ENCODE measurements at regions not wholly inside any gene's neighbourhood (a gene's known extent, or its start where the extent isn't known, plus 50 kb on each side); places are given as distances from the start of the nearest gene placed in this dataset. TPM values are rescaled to one million over a fixed set of nuclear protein-coding genes. Genes with fewer than 3 reads are reported as not detected.

DNA sequence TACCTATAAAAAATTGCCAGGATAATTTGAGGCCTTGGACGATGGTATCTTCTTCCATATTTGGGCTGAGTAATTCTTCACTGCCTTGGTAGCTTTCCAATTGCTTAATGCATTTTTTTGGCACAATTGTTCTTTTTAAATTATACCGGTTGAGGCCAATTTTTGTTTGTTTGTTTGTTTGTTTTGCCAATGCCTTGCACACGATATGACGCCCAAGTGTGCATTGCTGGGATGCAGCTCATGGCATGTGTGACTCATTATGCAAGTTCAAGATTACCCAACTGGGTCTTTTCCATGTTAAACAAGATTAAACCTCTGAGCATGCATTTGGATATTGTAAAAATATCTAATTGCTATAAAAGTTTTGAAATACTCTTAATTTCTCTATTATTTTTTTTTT is 71.1 kb upstream of the KCNIP4 start:
- Histone ChIP-seq H3K27ac (no peak overlapping the region), H3K79me2 (ENCODE audit: low read depth) (no peaks in the 10 kb centered on the region), H4K20me1 (ENCODE audit: low read depth) (no peaks in the 10 kb centered on the region), H3K4me1 (no peaks in the 10 kb centered on the region), H3K4me3 (no peak overlapping the region), H3F3A (ENCODE audit: low read depth) (no peaks in the 10 kb centered on the region), H3K27me3 (no peaks in the 10 kb centered on the region), H3K4me2 (no peak overlapping the region), H2AFZ (replicated peaks) (no peak overlapping the region), H3K9me3 (ENCODE audit: low read depth) (no peaks in the 10 kb centered on the region), H3K36me3 (no peaks in the 10 kb centered on the region), H3K9ac (no peak overlapping the region)
- DNase-seq (ENCODE audit: low spot score) = no peak
- H3K27me3 Mint-ChIP-seq (ENCODE audit: insufficient read depth, low read depth) = no peaks in the 10 kb centered on the region
- no peak for TF ChIP-seq EZH2 (IDR thresholded peaks at IDR 0.05)
- TF ChIP-seq, protein P1, sequence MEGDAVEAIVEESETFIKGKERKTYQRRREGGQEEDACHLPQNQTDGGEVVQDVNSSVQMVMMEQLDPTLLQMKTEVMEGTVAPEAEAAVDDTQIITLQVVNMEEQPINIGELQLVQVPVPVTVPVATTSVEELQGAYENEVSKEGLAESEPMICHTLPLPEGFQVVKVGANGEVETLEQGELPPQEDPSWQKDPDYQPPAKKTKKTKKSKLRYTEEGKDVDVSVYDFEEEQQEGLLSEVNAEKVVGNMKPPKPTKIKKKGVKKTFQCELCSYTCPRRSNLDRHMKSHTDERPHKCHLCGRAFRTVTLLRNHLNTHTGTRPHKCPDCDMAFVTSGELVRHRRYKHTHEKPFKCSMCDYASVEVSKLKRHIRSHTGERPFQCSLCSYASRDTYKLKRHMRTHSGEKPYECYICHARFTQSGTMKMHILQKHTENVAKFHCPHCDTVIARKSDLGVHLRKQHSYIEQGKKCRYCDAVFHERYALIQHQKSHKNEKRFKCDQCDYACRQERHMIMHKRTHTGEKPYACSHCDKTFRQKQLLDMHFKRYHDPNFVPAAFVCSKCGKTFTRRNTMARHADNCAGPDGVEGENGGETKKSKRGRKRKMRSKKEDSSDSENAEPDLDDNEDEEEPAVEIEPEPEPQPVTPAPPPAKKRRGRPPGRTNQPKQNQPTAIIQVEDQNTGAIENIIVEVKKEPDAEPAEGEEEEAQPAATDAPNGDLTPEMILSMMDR (IDR thresholded peaks at IDR 0.05) = no peak
- no peak for TF ChIP-seq EZH2phosphoT487 (IDR thresholded peaks at IDR 0.05)
- H3K4me1 Mint-ChIP-seq = no peaks in the 10 kb centered on the region
- peaks cover under 1% of the 10 kb centered on the region for H3K9me3 Mint-ChIP-seq
- H3K27ac Mint-ChIP-seq = no peak overlapping the region
- H3K4me3 Mint-ChIP-seq = no peak overlapping the region
- no peaks in the 10 kb centered on the region for H3K36me3 Mint-ChIP-seq

DNA sequence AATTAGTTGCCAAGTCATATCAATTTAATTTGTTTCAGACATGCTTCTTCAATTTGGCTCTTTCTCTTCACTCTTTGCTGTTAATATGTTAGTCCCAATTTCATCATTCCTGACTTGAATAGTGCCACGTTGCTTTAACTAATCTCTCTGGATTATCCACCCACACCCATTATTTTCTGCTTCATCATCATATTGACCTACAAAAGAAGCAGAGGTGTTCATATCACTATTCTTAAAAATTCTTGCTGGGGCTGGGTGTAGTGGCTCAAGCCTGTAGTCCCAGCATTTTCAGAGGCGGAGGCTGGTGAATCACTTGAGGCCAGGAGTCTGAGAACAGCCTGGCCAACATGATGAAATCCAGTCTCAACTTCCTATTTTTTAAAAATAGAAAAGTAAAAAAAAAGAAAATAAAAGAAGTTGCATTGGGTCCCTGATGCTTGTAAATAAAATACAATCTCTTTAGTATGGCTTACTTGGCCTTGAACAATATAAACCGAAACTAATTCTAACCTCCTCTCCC is 65.7 kb upstream of the KCNIP4 start:
- no peak overlapping the region for H3K9ac ChIP-seq
- Mint-ChIP-seq H3K27ac (no peak overlapping the region), H3K4me3 (no peak overlapping the region), H3K36me3 (no peaks in the 10 kb centered on the region), H3K27me3 (ENCODE audit: insufficient read depth, low read depth) (no peaks in the 10 kb centered on the region), H3K4me1 (no peaks in the 10 kb centered on the region), H3K9me3 (peaks cover 2% of the 10 kb centered on the region)
- DNase-seq (ENCODE audit: low spot score) = no peak
- H4K20me1 ChIP-seq (ENCODE audit: low read depth) = no peaks in the 10 kb centered on the region
- H3K4me2 ChIP-seq = no peak overlapping the region
- H3K4me1 ChIP-seq = no peaks in the 10 kb centered on the region
- no peaks in the 10 kb centered on the region for H3K79me2 ChIP-seq (ENCODE audit: low read depth)
- no peaks in the 10 kb centered on the region for H3F3A ChIP-seq (ENCODE audit: low read depth)
- H3K36me3 ChIP-seq = no peaks in the 10 kb centered on the region
- TF ChIP-seq, protein P1 (IDR thresholded peaks at IDR 0.05) = no peak
- TF ChIP-seq EZH2phosphoT487 (IDR thresholded peaks at IDR 0.05) = no peak
- TF ChIP-seq EZH2 (IDR thresholded peaks at IDR 0.05) = no peak
- H3K27ac ChIP-seq = no peak overlapping the region
- no peak overlapping the region for H2AFZ ChIP-seq (replicated peaks)
- no peak overlapping the region for H3K4me3 ChIP-seq
- no peaks in the 10 kb centered on the region for H3K27me3 ChIP-seq
- H3K9me3 ChIP-seq (ENCODE audit: low read depth) = no peaks in the 10 kb centered on the region

DNA sequence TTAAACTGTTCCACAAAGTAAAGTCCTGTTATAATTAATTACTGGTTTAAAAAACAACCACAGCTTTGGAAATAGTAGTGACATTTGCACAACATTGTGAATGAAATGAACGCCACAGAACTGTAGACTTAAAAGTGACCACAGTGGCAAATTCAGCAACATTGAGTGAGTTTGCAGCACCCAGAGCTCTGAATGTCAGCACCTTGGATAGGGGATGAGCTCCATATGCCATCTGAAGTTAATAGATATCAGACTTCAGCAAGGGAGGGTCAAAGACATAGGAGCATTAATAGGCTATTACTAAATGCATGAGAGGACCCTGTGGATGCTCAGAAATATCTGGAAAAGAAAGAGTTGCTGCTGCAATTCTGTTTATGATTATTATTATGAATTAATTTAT is 55.3 kb upstream of the KCNIP4 start:
- Histone ChIP-seq H3K79me2 (ENCODE audit: low read depth) (no peaks in the 10 kb centered on the region), H3F3A (ENCODE audit: low read depth) (no peaks in the 10 kb centered on the region), H3K4me2 (no peak overlapping the region), H3K4me3 (no peak overlapping the region), H3K4me1 (no peaks in the 10 kb centered on the region), H3K27me3 (no peaks in the 10 kb centered on the region), H2AFZ (replicated peaks) (no peak overlapping the region), H4K20me1 (ENCODE audit: low read depth) (no peaks in the 10 kb centered on the region), H3K36me3 (no peaks in the 10 kb centered on the region), H3K9ac (no peak overlapping the region), H3K9me3 (ENCODE audit: low read depth) (no peaks in the 10 kb centered on the region), H3K27ac (no peak overlapping the region)
- no peaks in the 10 kb centered on the region for H3K4me1 Mint-ChIP-seq
- H3K9me3 Mint-ChIP-seq = peaks cover 5% of the 10 kb centered on the region
- DNase-seq (ENCODE audit: low spot score) = peak; percentile 12
- no peak overlapping the region for H3K27ac Mint-ChIP-seq
- no peak overlapping the region for H3K4me3 Mint-ChIP-seq
- no peaks in the 10 kb centered on the region for H3K36me3 Mint-ChIP-seq
- peaks cover 3% of the 10 kb centered on the region for H3K27me3 Mint-ChIP-seq (ENCODE audit: insufficient read depth, low read depth)
- TF ChIP-seq EZH2 (IDR thresholded peaks at IDR 0.05) (no peak), EZH2phosphoT487 (IDR thresholded peaks at IDR 0.05) (no peak)
- TF ChIP-seq, protein P1 (IDR thresholded peaks at IDR 0.05) = no peak

Small RNA genes in the stretch of these regions (small RNA-seq; reads per million reads assigned to genes)
- gene RNU6-420P = not detected

All from neural progenitor cell (in vitro differentiated cells).